ENCODE measurements at regions not wholly inside any gene's neighbourhood (a gene's known extent, or its start where the extent isn't known, plus 50 kb on each side); places are given as distances from the start of the nearest gene placed in this dataset.

- ChIA-PET POLR2A (no interaction called here), CTCF (no interaction called here)
- DNase-seq (ENCODE audit: low read depth, low spot score): peak; percentile 26
- no peak overlapping the region for H3K4me3 ChIP-seq (ENCODE audit: low read depth, low read length)
- TF ChIP-seq, protein P1, sequence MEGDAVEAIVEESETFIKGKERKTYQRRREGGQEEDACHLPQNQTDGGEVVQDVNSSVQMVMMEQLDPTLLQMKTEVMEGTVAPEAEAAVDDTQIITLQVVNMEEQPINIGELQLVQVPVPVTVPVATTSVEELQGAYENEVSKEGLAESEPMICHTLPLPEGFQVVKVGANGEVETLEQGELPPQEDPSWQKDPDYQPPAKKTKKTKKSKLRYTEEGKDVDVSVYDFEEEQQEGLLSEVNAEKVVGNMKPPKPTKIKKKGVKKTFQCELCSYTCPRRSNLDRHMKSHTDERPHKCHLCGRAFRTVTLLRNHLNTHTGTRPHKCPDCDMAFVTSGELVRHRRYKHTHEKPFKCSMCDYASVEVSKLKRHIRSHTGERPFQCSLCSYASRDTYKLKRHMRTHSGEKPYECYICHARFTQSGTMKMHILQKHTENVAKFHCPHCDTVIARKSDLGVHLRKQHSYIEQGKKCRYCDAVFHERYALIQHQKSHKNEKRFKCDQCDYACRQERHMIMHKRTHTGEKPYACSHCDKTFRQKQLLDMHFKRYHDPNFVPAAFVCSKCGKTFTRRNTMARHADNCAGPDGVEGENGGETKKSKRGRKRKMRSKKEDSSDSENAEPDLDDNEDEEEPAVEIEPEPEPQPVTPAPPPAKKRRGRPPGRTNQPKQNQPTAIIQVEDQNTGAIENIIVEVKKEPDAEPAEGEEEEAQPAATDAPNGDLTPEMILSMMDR (IDR thresholded peaks at IDR 0.05; ENCODE audit: insufficient read depth, low read length, missing control alignments): no peak
These were observed 196.7 kb downstream of the MTERF1 start for GRCh38 chr7:91683823-91684222.

DNA sequence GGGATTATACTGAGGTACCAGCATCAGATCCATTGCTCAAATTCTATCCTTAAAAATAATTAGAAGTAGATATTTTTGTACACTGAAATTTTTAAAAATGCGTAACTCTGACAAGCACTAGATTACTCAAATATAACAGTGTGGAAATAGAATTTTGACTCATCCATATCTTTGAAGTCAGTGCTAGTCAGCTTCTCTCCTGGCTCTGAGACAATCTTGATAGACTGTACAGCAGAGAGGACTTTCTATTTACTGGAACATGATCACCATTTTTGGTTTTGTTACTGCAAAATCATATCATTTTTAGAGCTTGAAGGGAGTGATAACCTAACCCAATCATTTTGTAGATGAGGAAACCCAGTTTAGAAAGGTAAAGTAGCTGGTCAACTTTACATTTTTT, 195.0 kb downstream of the MTERF1 start:
- TF ChIP-seq, protein P1 (IDR thresholded peaks at IDR 0.05; ENCODE audit: insufficient read depth, low read length, missing control alignments): no peak
- H3K4me3 ChIP-seq (ENCODE audit: low read depth, low read length): no peak overlapping the region
- no peak for DNase-seq (ENCODE audit: low read depth, low spot score)
- ChIA-PET CTCF (interaction anchor here (0.7 to 1.3 kb wide), 2 partner anchors 44 to 98 kb away, joined by 3 to 5 read pairs; no protein-coding TSS in a partner anchor), POLR2A (no interaction called here)

DNA sequence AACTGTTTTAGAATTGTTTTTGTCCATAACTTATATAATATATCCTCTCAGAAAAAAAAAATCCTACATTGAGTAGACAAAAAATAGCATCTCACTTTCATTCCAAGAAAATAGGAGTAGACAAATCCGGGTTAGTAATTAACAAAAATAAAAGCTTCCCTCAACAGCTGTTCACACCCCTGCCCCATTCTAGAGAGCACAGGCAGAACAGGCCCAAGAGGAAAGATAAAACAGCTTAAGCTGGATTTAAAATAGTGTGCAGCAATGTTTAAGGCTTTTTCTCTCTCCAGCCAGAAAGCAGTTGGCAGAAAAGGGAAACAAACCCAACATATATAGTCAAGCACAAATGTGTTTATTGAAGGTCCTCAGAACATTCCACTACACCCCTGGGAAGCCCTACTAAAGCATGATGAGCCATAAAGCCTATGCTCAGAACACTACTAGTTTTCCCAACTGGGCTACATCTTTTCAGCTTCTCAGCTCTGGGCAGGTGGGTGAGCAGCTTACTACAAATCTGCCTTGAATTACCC, 189.9 kb downstream of the MTERF1 start:
- no peak for DNase-seq (ENCODE audit: low read depth, low spot score)
- CTCF ChIA-PET: no interaction called here
- POLR2A ChIA-PET: no interaction called here
- no peak overlapping the region for H3K4me3 ChIP-seq (ENCODE audit: low read depth, low read length)
- TF ChIP-seq, protein P1 (IDR thresholded peaks at IDR 0.05; ENCODE audit: insufficient read depth, low read length, missing control alignments): no peak

DNA sequence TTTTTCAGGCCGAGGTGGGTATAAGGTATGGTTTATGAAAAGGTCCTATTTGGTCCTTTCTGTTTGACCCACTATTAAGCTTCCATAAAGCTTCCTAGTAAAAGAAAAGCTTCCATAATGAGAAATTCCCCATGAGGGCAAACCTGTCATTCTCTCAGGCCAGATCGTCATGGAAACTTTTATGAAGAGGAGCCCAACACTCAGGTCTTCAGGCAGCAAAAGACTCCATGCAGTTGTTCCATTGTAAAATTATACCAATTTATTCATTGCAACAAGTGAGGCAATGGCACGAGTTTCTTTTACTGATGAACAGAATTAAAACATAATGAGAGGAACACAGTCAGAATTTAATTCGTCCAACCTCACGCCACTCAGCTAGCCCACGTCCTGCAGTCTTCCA, 188.6 kb downstream of the MTERF1 start:
- ChIA-PET POLR2A (interaction anchor here (0.6 kb wide), 1 partner anchor 316 kb away, joined by 3 read pairs; no protein-coding TSS in a partner anchor), CTCF (interaction anchor here (0.9 to 1.2 kb wide), 2 partner anchors 13 to 138 kb away, joined by 3 to 4 read pairs; no protein-coding TSS in a partner anchor)
- no peak overlapping the region for H3K4me3 ChIP-seq (ENCODE audit: low read depth, low read length)
- DNase-seq (ENCODE audit: low read depth, low spot score): no peak
- TF ChIP-seq, protein P1 (IDR thresholded peaks at IDR 0.05; ENCODE audit: insufficient read depth, low read length, missing control alignments): no peak

GRCh38 chr7:91692800-91693199, 187.7 kb downstream of the MTERF1 start:
- POLR2A ChIA-PET: no interaction called here
- no peak for DNase-seq (ENCODE audit: low read depth, low spot score)
- H3K4me3 ChIP-seq (ENCODE audit: low read depth, low read length): no peak overlapping the region
- TF ChIP-seq, protein P1 (IDR thresholded peaks at IDR 0.05; ENCODE audit: insufficient read depth, low read length, missing control alignments): no peak
- CTCF ChIA-PET: no interaction called here

DNA sequence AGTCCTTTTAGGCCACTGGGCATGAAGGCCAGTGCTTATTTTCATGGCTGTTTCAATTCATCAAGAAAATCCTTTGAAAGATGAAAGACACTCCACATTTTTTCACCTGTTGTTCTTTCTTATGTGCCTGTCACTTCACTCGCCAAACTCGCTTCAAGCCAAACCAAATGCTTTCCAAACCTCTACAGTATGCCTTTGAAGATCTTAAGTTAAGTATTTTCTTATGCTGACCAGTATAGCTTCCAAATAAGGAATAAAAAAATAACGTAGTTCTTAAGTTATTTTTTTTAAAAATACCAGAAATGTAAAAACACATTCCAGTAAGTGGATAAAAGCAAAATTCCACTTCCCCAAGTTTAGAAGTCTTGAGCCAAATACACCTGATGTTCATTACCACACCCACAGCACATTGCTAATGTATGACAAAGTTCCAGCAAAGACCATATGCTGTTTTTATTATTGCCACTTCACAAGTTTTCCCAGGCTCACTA, 186.1 kb downstream of the MTERF1 start:
- CTCF ChIA-PET: interaction anchor here (1.2 kb wide), 1 partner anchor 604 kb away, joined by 4 read pairs; no protein-coding TSS in a partner anchor

More for the DNA sequence above, 186.1 kb downstream of the MTERF1 start:
- POLR2A ChIA-PET: no interaction called here
- H3K4me3 ChIP-seq (ENCODE audit: low read depth, low read length): no peak overlapping the region
- TF ChIP-seq, protein P1 (IDR thresholded peaks at IDR 0.05; ENCODE audit: insufficient read depth, low read length, missing control alignments): no peak
- no peak for DNase-seq (ENCODE audit: low read depth, low spot score)

Measured in AG04449 (cell line).